HEK293T (cell line): ENCODE measurements at regions not wholly inside any gene's neighbourhood (a gene's known extent, or its start where the extent isn't known, plus 50 kb on each side); places are given as distances from the start of the nearest gene placed in this dataset.
"Not testable (repeated sequence)": the region's sequence is repeated elsewhere in the genome, so short reads cannot be mapped to it uniquely, and the experiment has no call there.

Experiments
- CTCF ChIA-PET: fragments of 350-600 bp; formaldehyde crosslinking; extraction: SDS; loops from one replicate; lab custom pipeline; 2021; ENCODE audit warnings: antibody characterized with exemption, inconsistent platforms; lab: Yijun Ruan, JAX
- POLR2A ChIA-PET: fragments of 350-600 bp; formaldehyde crosslinking; extraction: SDS; loops from one replicate; lab custom pipeline; 2020; ENCODE audit warnings: antibody characterized with exemption, inconsistent platforms; lab: Yijun Ruan, JAX
- DNase-seq: peaks from one replicate; pipeline ENCODE4 v3.0.0; 2012; ENCODE audit warnings: mixed read lengths; ENCODE audit errors: extremely low spot score
- ARNT ChIP-seq: fragments of 450-650 bp; IDR thresholded peaks from 2 replicates; pipeline ENCODE4 v1.6.1; 2017; ENCODE audit warnings: mild to moderate bottlenecking
- BHLHE40 ChIP-seq: fragments of 450-650 bp; IDR thresholded peaks from 2 replicates; pipeline ENCODE4 v1.6.1; 2016; ENCODE audit warnings: mild to moderate bottlenecking, moderate library complexity, borderline replicate concordance
- CTBP1 ChIP-seq: fragments of 450-650 bp; IDR thresholded peaks from 2 replicates; pipeline ENCODE4 v1.6.1; 2016; ENCODE audit warnings: borderline replicate concordance
- ELF4 ChIP-seq: fragments of 450-650 bp; IDR thresholded peaks from 2 replicates; pipeline ENCODE4 v1.6.1; 2017; ENCODE audit warnings: antibody characterized with exemption
- FOXA1 ChIP-seq: fragments of 450-650 bp; IDR thresholded peaks from 2 replicates; pipeline ENCODE4 v1.6.1; 2016; ENCODE audit warnings: mild to moderate bottlenecking
- FOXK2 ChIP-seq: fragments of 450-650 bp; IDR thresholded peaks from 2 replicates; pipeline ENCODE4 v1.6.1; 2016; ENCODE audit warnings: mild to moderate bottlenecking
- FOXM1 ChIP-seq: fragments of 450-650 bp; IDR thresholded peaks from 2 replicates; pipeline ENCODE4 v1.6.1; 2017; ENCODE audit warnings: mild to moderate bottlenecking, borderline replicate concordance
- HDGF ChIP-seq: fragments of 450-650 bp; IDR thresholded peaks from 2 replicates; pipeline ENCODE4 v1.6.1; 2017; ENCODE audit warnings: antibody characterized with exemption, borderline replicate concordance
- L3MBTL2 ChIP-seq: fragments of 450-650 bp; conservative IDR thresholded peaks from 2 replicates; pipeline ENCODE4 v1.6.1; 2016; ENCODE audit warnings: mild to moderate bottlenecking
- LEF1 ChIP-seq: fragments of 450-650 bp; IDR thresholded peaks from 2 replicates; pipeline ENCODE4 v1.6.1; 2017; ENCODE audit warnings: mild to moderate bottlenecking, borderline replicate concordance
- NFRKB ChIP-seq: fragments of 450-650 bp; IDR thresholded peaks from 2 replicates; pipeline ENCODE4 v1.6.1; 2016; ENCODE audit warnings: mild to moderate bottlenecking, moderate library complexity
- PKNOX1 ChIP-seq: fragments of 450-650 bp; IDR thresholded peaks from 2 replicates; pipeline ENCODE4 v1.6.1; 2016
- SP1 ChIP-seq: fragments of 450-650 bp; IDR thresholded peaks from 2 replicates; pipeline ENCODE4 v1.6.1; 2017
- SUZ12 ChIP-seq: fragments of 450-650 bp; IDR thresholded peaks from 2 replicates; pipeline ENCODE4 v1.6.1; 2016; ENCODE audit warnings: mild to moderate bottlenecking
- TARDBP ChIP-seq: fragments of 450-650 bp; IDR thresholded peaks from 2 replicates; pipeline ENCODE4 v1.6.1; 2016
- ZNF384 ChIP-seq: fragments of 450-650 bp; IDR thresholded peaks from 2 replicates; pipeline ENCODE4 v1.6.1; 2016

- POLR2A ChIA-PET: no interaction called here
- no peak for DNase-seq
- no peak for TF ChIP-seq BHLHE40
- no peak for TF ChIP-seq HDGF
- no peak for TF ChIP-seq TARDBP
- TF ChIP-seq ELF4: no peak
- TF ChIP-seq NFRKB: no peak
- no peak for TF ChIP-seq ARNT
- no peak for TF ChIP-seq LEF1
- no peak for TF ChIP-seq FOXK2
- CTCF ChIA-PET: no interaction called here
Observed at GRCh38 chr6:55088902-55089301, 85.4 kb upstream of the HCRTR2 start.

GRCh38 chr6:55089325-55089724 lies 85.0 kb upstream of the HCRTR2 start:
- POLR2A ChIA-PET: no interaction called here
- no peak for DNase-seq
- CTCF ChIA-PET: no interaction called here
- no peak for TF ChIP-seq ARNT
- TF ChIP-seq TARDBP: no peak
- no peak for TF ChIP-seq ZNF384
- TF ChIP-seq BHLHE40: no peak
- TF ChIP-seq LEF1: no peak
- no peak for TF ChIP-seq FOXA1

GRCh38 chr6:55100686-55101085 lies 73.6 kb upstream of the HCRTR2 start:
- TF ChIP-seq LEF1 (no peak), ELF4 (no peak), FOXK2 (no peak), TARDBP (no peak), FOXM1 (no peak), FOXA1 (no peak), HDGF (no peak), ZNF384 (no peak), NFRKB (no peak), BHLHE40 (no peak), SP1 (no peak), L3MBTL2 (no peak), SUZ12 (no peak), CTBP1 (no peak), PKNOX1 (no peak), ARNT (no peak)
- POLR2A ChIA-PET: no interaction called here
- no peak for DNase-seq
- CTCF ChIA-PET: no interaction called here

- TF ChIP-seq FOXM1: no peak
- TF ChIP-seq TARDBP: no peak
- no peak for TF ChIP-seq CTBP1
- TF ChIP-seq SUZ12: no peak
- no peak for TF ChIP-seq FOXA1
- no peak for TF ChIP-seq PKNOX1
- TF ChIP-seq NFRKB: no peak
- no peak for TF ChIP-seq ELF4
- no peak for TF ChIP-seq HDGF
- TF ChIP-seq LEF1: no peak
- no peak for TF ChIP-seq BHLHE40
- no peak for TF ChIP-seq ARNT
- DNase-seq: no peak
- ChIA-PET CTCF (no interaction called here), POLR2A (no interaction called here)
Observed at GRCh38 chr6:55101157-55101556, 73.2 kb upstream of the HCRTR2 start.

- CTCF ChIA-PET: no interaction called here
- POLR2A ChIA-PET: interaction anchor here (0.6 kb wide), 1 partner anchor 18 kb away, joined by 3 read pairs; no protein-coding TSS in a partner anchor
- no peak for TF ChIP-seq FOXK2
- TF ChIP-seq ZNF384: no peak
- peak; percentile 14 for DNase-seq
Observed at GRCh38 chr6:55108134-55109130, 65.9 kb upstream of the HCRTR2 start.

GRCh38 chr6:55117267-55117666 lies 57.0 kb upstream of the HCRTR2 start:
- CTCF ChIA-PET: no interaction called here

GRCh38 chr6:55124241-55124640 lies 50.1 kb upstream of the HCRTR2 start:
- DNase-seq, POLR2A ChIA-PET, CTCF ChIA-PET: not testable (repeated sequence)

More at GRCh38 chr6:55117267-55117666, 57.0 kb upstream of the HCRTR2 start:
- no peak for TF ChIP-seq ELF4
- no peak for TF ChIP-seq SUZ12
- no peak for TF ChIP-seq SP1
- TF ChIP-seq TARDBP: no peak
- no peak for TF ChIP-seq NFRKB
- TF ChIP-seq PKNOX1: no peak
- no peak for TF ChIP-seq LEF1
- POLR2A ChIA-PET: no interaction called here
- no peak for DNase-seq
